Fibroblast of the conjunctiva (primary cell): ENCODE measurements at regions not wholly inside any gene's neighbourhood (a gene's known extent, or its start where the extent isn't known, plus 50 kb on each side); places are given as distances from the start of the nearest gene placed in this dataset.
A peak's percentile ranks its signal among the peaks of the same experiment; 100 is the strongest.

Experiments used
- DNase-seq: peaks from one replicate; pipeline ENCODE4 v3.0.0-alpha.2; 2010; ENCODE audit warnings: low read depth

GRCh38 chr3:99439892-99440291 is 198.5 kb upstream of the COL8A1 start:
- DNase-seq = no peak

GRCh38 chr3:99434190-99434589 is 204.2 kb upstream of the COL8A1 start:
- DNase-seq = no peak

- no peak for DNase-seq
These were observed 207.9 kb upstream of the COL8A1 start for GRCh38 chr3:99430348-99431134.

GRCh38 chr3:99429502-99429901 is 208.9 kb upstream of the COL8A1 start:
- no peak for DNase-seq

- no peak for DNase-seq
These were observed 212.5 kb upstream of the COL8A1 start for GRCh38 chr3:99425930-99426329.

GRCh38 chr3:99419116-99419515 is 219.3 kb upstream of the COL8A1 start:
- peak; percentile 35 for DNase-seq

GRCh38 chr3:99418709-99419108 is 219.7 kb upstream of the COL8A1 start:
- DNase-seq = no peak

- no peak for DNase-seq
These were observed 220.2 kb upstream of the COL8A1 start for GRCh38 chr3:99418209-99418635.

- peak; percentile 30 for DNase-seq
These were observed 224.9 kb upstream of the COL8A1 start for GRCh38 chr3:99413504-99413903.

- DNase-seq = peak; percentile 8
These were observed 227.5 kb upstream of the COL8A1 start for GRCh38 chr3:99410789-99411311.

- DNase-seq = no peak
These were observed 228.4 kb upstream of the COL8A1 start for GRCh38 chr3:99409961-99410360.

- no peak for DNase-seq
These were observed 231.1 kb upstream of the COL8A1 start for GRCh38 chr3:99407257-99407656.

- no peak for DNase-seq
These were observed 235.6 kb upstream of the COL8A1 start for GRCh38 chr3:99402755-99403154.

GRCh38 chr3:99400352-99400751 is 238.0 kb upstream of the COL8A1 start:
- no peak for DNase-seq

GRCh38 chr3:99396651-99397275 is 241.6 kb upstream of the COL8A1 start:
- peak; percentile 10 for DNase-seq

GRCh38 chr3:99394831-99395778 is 243.3 kb upstream of the COL8A1 start:
- peak; percentile 62 for DNase-seq

- no peak for DNase-seq
These were observed 244.4 kb upstream of the COL8A1 start for GRCh38 chr3:99393961-99394360.

- DNase-seq = no peak
These were observed 249.6 kb upstream of the COL8A1 start for GRCh38 chr3:99388780-99389179.

- no peak for DNase-seq
These were observed 253.8 kb upstream of the COL8A1 start for GRCh38 chr3:99384596-99384995.

- no peak for DNase-seq
These were observed 261.5 kb upstream of the COL8A1 start for GRCh38 chr3:99376926-99377325.

GRCh38 chr3:99373846-99374210 is 264.6 kb upstream of the COL8A1 start:
- no peak for DNase-seq

GRCh38 chr3:99373088-99373845 is 265.1 kb upstream of the COL8A1 start:
- DNase-seq = no peak
